ENCODE measurements at regions not wholly inside any gene's neighbourhood (a gene's known extent, or its start where the extent isn't known, plus 50 kb on each side); places are given as distances from the start of the nearest gene placed in this dataset.

DNA sequence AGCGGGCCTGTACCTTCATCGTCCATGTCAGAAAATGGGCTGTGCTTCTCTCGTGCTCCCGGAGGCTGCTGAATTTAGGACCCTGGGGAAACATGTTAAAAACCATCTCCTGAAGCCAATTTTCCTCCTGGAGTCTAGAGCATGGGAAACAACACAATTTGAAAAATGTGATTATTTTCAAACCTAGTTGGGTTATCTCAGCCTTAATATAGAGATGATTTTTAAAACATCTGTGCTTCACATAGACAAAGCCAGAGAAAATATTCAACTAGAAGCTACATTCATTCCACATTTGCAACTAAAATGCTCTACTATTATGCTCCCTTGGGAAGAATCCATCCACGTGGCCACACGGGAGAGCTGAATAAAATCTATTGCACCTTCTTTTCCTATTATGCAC is 225.9 kb upstream of the TMEM72 start:
- H3K4me1 ChIP-seq, result peaks cover 3 to 31% (median 16%) of the 10 kb centered on the region in 9 donors
- H3K27ac ChIP-seq, result no peak overlapping the region
- H3K36me3 ChIP-seq, result no peaks in the 10 kb centered on the region
- TF ChIP-seq, protein P1, sequence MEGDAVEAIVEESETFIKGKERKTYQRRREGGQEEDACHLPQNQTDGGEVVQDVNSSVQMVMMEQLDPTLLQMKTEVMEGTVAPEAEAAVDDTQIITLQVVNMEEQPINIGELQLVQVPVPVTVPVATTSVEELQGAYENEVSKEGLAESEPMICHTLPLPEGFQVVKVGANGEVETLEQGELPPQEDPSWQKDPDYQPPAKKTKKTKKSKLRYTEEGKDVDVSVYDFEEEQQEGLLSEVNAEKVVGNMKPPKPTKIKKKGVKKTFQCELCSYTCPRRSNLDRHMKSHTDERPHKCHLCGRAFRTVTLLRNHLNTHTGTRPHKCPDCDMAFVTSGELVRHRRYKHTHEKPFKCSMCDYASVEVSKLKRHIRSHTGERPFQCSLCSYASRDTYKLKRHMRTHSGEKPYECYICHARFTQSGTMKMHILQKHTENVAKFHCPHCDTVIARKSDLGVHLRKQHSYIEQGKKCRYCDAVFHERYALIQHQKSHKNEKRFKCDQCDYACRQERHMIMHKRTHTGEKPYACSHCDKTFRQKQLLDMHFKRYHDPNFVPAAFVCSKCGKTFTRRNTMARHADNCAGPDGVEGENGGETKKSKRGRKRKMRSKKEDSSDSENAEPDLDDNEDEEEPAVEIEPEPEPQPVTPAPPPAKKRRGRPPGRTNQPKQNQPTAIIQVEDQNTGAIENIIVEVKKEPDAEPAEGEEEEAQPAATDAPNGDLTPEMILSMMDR (IDR thresholded peaks at IDR 0.05), result no peak
- DNase-seq (no peak), ATAC-seq (peak in 6 of 8 donors; percentile 35 to 83 (median 70))
- H3K9me3 ChIP-seq, result no peaks in the 10 kb centered on the region
- intact Hi-C loops (cut with DNase I), result loop anchor here in 1 of 10 donors (10.0 kb wide), 1 partner anchor 170 kb away; no protein-coding TSS in a partner anchor
- H3K27me3 ChIP-seq, result peaks cover 0 to 6% (median 0%) of the 10 kb centered on the region in 7 donors
- no peak overlapping the region for H3K4me3 ChIP-seq
- WGBS, 2 donors, result 64 to 70% methylated on average over 6 of the region's 6 CpGs

DNA sequence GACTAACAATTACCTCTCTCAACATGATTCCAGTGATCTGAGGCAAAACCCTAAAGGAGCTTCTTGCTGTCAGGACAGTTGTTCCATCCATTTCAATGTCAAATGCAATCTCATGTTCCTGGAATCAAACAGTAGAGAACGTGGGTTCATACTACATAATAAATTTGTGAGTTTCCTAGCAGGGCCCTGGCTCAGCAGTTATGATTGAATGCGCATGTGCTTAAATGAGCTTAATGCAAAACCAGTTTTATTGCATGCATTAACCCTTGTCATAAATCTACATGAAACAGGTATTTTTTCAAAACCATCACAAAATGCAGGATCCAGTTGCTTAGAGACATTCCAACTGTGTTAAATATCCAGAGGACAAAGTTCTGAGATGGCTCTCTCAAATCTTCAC is 225.4 kb upstream of the TMEM72 start:
- WGBS, 2 donors, result 74 to 81% methylated on average over 2 of the region's 2 CpGs
- Histone ChIP-seq H3K4me3 (no peak overlapping the region), H3K36me3 (no peaks in the 10 kb centered on the region), H3K27me3 (peaks cover 0 to 6% (median 0%) of the 10 kb centered on the region in 7 donors), H3K4me1 (peaks cover 3 to 29% (median 16%) of the 10 kb centered on the region in 9 donors), H3K9me3 (no peaks in the 10 kb centered on the region), H3K27ac (no peak overlapping the region)
- intact Hi-C loops (cut with DNase I), result loop anchor here in 1 of 10 donors (10.0 kb wide), 1 partner anchor 169 kb away; no protein-coding TSS in a partner anchor
- ATAC-seq, result no peak
- TF ChIP-seq, protein P1 (IDR thresholded peaks at IDR 0.05), result no peak
- DNase-seq, result no peak

DNA sequence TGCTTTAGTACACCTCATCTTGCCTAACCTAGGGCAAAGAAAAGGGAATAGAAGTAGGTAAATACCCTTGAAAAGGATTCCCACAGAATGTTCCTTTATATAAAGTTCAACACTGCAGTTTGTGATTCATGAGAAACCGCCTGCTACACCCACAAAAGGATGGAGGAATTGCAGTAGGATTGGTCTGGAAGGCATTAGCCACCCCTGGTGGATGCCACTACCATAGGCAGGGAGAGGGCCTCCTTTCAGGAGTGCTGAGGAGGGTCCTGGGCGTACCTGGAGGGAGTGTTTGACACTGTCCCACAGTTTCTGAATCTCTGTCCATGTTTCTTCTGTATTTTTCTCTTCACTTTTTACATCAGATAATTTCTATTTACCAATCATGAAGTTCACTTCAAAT is 221.8 kb upstream of the TMEM72 start:
- Histone ChIP-seq H3K27me3 (peaks cover 0 to 6% (median 0%) of the 10 kb centered on the region in 7 donors), H3K4me1 (peaks cover 0 to 10% (median 0%) of the 10 kb centered on the region in 9 donors), H3K4me3 (no peak overlapping the region), H3K27ac (no peak overlapping the region), H3K36me3 (no peaks in the 10 kb centered on the region), H3K9me3 (peaks cover 0 to 3% (median 0%) of the 10 kb centered on the region in 11 donors)
- ATAC-seq (no peak), DNase-seq (no peak)
- TF ChIP-seq, protein P1 (IDR thresholded peaks at IDR 0.05), result no peak
- WGBS, 2 donors, result 85 to 92% methylated on average over 2 of the region's 2 CpGs
- intact Hi-C loops (cut with DNase I), result loop anchor here in 1 of 10 donors (10.0 kb wide), 1 partner anchor 165 kb away; no protein-coding TSS in a partner anchor

DNA sequence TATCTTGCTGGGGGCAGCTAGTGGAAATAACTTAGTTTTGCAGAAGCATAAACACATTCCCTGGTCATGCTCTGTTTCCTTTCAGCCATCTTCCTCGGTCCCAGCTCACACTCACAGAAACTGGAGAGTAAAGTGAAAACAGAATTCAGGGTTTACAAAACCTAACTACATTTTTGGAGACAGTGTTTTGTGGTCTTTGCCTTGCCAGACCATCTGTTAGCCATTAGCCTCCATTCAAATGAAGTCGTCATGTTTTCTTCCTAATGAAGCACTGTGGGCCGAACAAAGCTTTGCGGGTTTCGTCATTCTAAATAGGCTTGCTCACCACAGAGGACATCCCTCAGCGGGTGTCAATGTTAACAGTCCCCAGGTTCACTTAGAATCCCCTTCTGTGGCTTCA is 214.6 kb upstream of the TMEM72 start:
- Histone ChIP-seq H3K27ac (peak overlapping the region in 7 of 10 donors; percentile 12 to 55 (median 36)), H3K36me3 (no peaks in the 10 kb centered on the region), H3K4me1 (peaks cover 0 to 5% (median 0%) of the 10 kb centered on the region in 9 donors), H3K4me3 (no peak overlapping the region), H3K27me3 (no peaks in the 10 kb centered on the region), H3K9me3 (peaks cover 0 to 26% (median 10%) of the 10 kb centered on the region in 11 donors)
- intact Hi-C loops (cut with DNase I), result no loop called here
- TF ChIP-seq, protein P1 (IDR thresholded peaks at IDR 0.05), result no peak
- peak in 1 of 2 donors; percentile 21 for DNase-seq
- ATAC-seq, result peak in 7 of 8 donors; percentile 45 to 88 (median 70)
- WGBS, 2 donors, result 78 to 79% methylated on average over 6 of the region's 6 CpGs

Data from heart right ventricle (tissue), 16 donors.